GM10248 (cell line): ENCODE measurements at regions not wholly inside any gene's neighbourhood (a gene's known extent, or its start where the extent isn't known, plus 50 kb on each side); places are given as distances from the start of the nearest gene placed in this dataset.
"Not testable (repeated sequence)": the region's sequence is repeated elsewhere in the genome, so short reads cannot be mapped to it uniquely, and the experiment has no call there.

ENCODE experiments used
- CTCF ChIA-PET: fragments of 300-600 bp; sonication (Branson Sonifier 250); formaldehyde crosslinking; extraction: SDS; loops from one replicate; lab custom pipeline; 2021; ENCODE audit warnings: antibody characterized with exemption; lab: Yijun Ruan, JAX
- POLR2A ChIA-PET: fragments of 350-650 bp; sonication (Branson Sonifier 250); formaldehyde crosslinking; extraction: SDS; loops from one replicate; lab custom pipeline; 2020; ENCODE audit warnings: antibody characterized with exemption; lab: Yijun Ruan, JAX
- DNase-seq: peaks from one replicate; pipeline ENCODE4 v3.0.0; 2012; ENCODE audit errors: extremely low spot score
- CTCF ChIP-seq: IDR thresholded peaks from 2 replicates; pipeline ENCODE4 v1.5.1; 2012; ENCODE audit warnings: mild to moderate bottlenecking, low read depth; ENCODE audit errors: extremely low read depth, missing control alignments, control extremely low read depth

- ChIA-PET CTCF (interaction anchor here (1.3 to 1.6 kb wide), 2 partner anchors 8 to 520 kb away, joined by 6 read pairs; no protein-coding TSS in a partner anchor), POLR2A (no interaction called here)
- no peak for DNase-seq
- no peak for TF ChIP-seq CTCF
These were observed 94.2 kb upstream of the TBX5 start for GRCh38 chr12:114500131-114500530.

GRCh38 chr12:114499338-114499737, 93.4 kb upstream of the TBX5 start:
- CTCF ChIA-PET: interaction anchor here (1.3 to 1.9 kb wide), 6 partner anchors 9 to 533 kb away, joined by 3 to 7 read pairs (median 5); partner anchors contain the start of gene RBM19
- TF ChIP-seq CTCF: no peak
- POLR2A ChIA-PET: no interaction called here
- no peak for DNase-seq

- no peak for TF ChIP-seq CTCF
- ChIA-PET POLR2A (no interaction called here), CTCF (interaction anchor here (1.4 to 2.0 kb wide), 2 partner anchors 16 to 362 kb away, joined by 3 to 7 read pairs; no protein-coding TSS in a partner anchor)
- no peak for DNase-seq
These were observed 86.0 kb upstream of the TBX5 start for GRCh38 chr12:114491916-114492315.

GRCh38 chr12:114484822-114485459, 79.0 kb upstream of the TBX5 start:
- POLR2A ChIA-PET, CTCF ChIA-PET, DNase-seq: not testable (repeated sequence)

GRCh38 chr12:114483996-114484395, 78.1 kb upstream of the TBX5 start:
- POLR2A ChIA-PET: no interaction called here
- CTCF ChIA-PET: interaction anchor here (1.4 to 1.7 kb wide), 2 partner anchors 25 to 503 kb away, joined by 3 read pairs; no protein-coding TSS in a partner anchor
- TF ChIP-seq CTCF: no peak
- DNase-seq: no peak

- CTCF ChIA-PET: interaction anchor here (1.2 to 1.7 kb wide), 4 partner anchors 13 to 27 kb away, joined by 3 to 4 read pairs (median 3); no protein-coding TSS in a partner anchor
- no peak for TF ChIP-seq CTCF
- POLR2A ChIA-PET: no interaction called here
- no peak for DNase-seq
These were observed 75.2 kb upstream of the TBX5 start for GRCh38 chr12:114481200-114481535.

GRCh38 chr12:114480337-114481199, 74.6 kb upstream of the TBX5 start:
- no peak for DNase-seq
- ChIA-PET POLR2A (no interaction called here), CTCF (interaction anchor here (1.2 to 1.7 kb wide), 3 partner anchors 15 to 28 kb away, joined by 3 to 4 read pairs (median 3); no protein-coding TSS in a partner anchor)
- TF ChIP-seq CTCF: no peak
